OCI-LY3 (cell line): ENCODE measurements at regions not wholly inside any gene's neighbourhood (a gene's known extent, or its start where the extent isn't known, plus 50 kb on each side); places are given as distances from the start of the nearest gene placed in this dataset.
A peak's percentile ranks its signal among the peaks of the same experiment; 100 is the strongest.
"Not testable (repeated sequence)": the region's sequence is repeated elsewhere in the genome, so short reads cannot be mapped to it uniquely, and the experiment has no call there.

ENCODE experiments used
- H2AFZ ChIP-seq: fragments of 200-600, 300-600 bp; shearing (Covaris generic); 2 replicates; pipeline ENCODE4 v1.6.0; 2014; ENCODE audit warnings: antibody characterized with exemption, low read depth, low read length
- H3K27ac ChIP-seq: fragments of 200-600, 300-600 bp; sonication (generic); 2 replicates; pipeline ENCODE4 v1.5.1; 2014; ENCODE audit warnings: mild to moderate bottlenecking, low read length, moderate library complexity, mixed read lengths
- H3K27me3 ChIP-seq: fragments of 200-600, 300-600 bp; sonication (generic); 2 replicates; pipeline ENCODE4 v1.6.1; 2014; ENCODE audit warnings: low read depth, low read length, mixed read lengths
- H3K36me3 ChIP-seq: fragments of 200-600, 300-600 bp; sonication (generic); replicated peaks from 2 replicates; pipeline ENCODE3; 2014; ENCODE audit warnings: low read depth, low read length, mixed read lengths
- H3K4me1 ChIP-seq: fragments of 300-600, 200-600 bp; sonication (generic); 2 replicates; pipeline ENCODE4 v1.6.1; 2014; ENCODE audit warnings: low read length, mixed read lengths
- H3K4me2 ChIP-seq: fragments of 200-600, 300-600 bp; sonication (generic); 2 replicates; pipeline ENCODE4 v1.6.1; 2014; ENCODE audit warnings: low read length, mixed read lengths
- H3K4me3 ChIP-seq: fragments of 300-600, 200-600 bp; sonication (generic); 2 replicates; pipeline ENCODE4 v1.5.1; 2014; ENCODE audit warnings: antibody characterized with exemption, mild to moderate bottlenecking, low read length, moderate library complexity
- H3K79me2 ChIP-seq: fragments of 300-600, 200-600 bp; shearing (Covaris generic); 2 replicates; pipeline ENCODE4 v1.6.1; 2014; ENCODE audit warnings: mild to moderate bottlenecking, low read length, mixed read lengths
- H3K9ac ChIP-seq: fragments of 300-600, 200-600 bp; shearing (Covaris generic); 2 replicates; pipeline ENCODE4 v1.6.0; 2014; ENCODE audit warnings: mild to moderate bottlenecking, low read length, moderate library complexity
- H3K9me3 ChIP-seq: fragments of 200-600, 300-600 bp; shearing (Covaris generic); 2 replicates; pipeline ENCODE4 v1.6.1; 2014; ENCODE audit warnings: low read length, mixed read lengths; ENCODE audit not compliant: insufficient read depth
- H4K20me1 ChIP-seq: fragments of 200-600, 300-600 bp; sonication (generic); 2 replicates; pipeline ENCODE4 v1.6.1; 2016; ENCODE audit warnings: low read length, mixed read lengths; ENCODE audit not compliant: insufficient read depth
- CTCF ChIP-seq: fragments of 200-600, 300-600 bp; sonication (generic); IDR thresholded peaks from 2 replicates; pipeline ENCODE4 v1.5.1; 2014; ENCODE audit warnings: antibody characterized with exemption, low read length, low read depth
- EZH2phosphoT487 ChIP-seq: fragments of 200-600 bp; shearing (Covaris generic); IDR thresholded peaks from 2 replicates; pipeline ENCODE4 v1.6.1; 2018; ENCODE audit warnings: antibody characterized with exemption, mixed run types, low read depth

GRCh38 chr12:93005928-93006392 lies 76.9 kb upstream of the EEA1 start:
- no peak for TF ChIP-seq CTCF
- TF ChIP-seq EZH2phosphoT487, result no peak
- H3K36me3 ChIP-seq, result no peaks in the 10 kb centered on the region
- peaks cover 24% of the 10 kb centered on the region for H3K27me3 ChIP-seq
- no peak overlapping the region for H2AFZ ChIP-seq
- no peak overlapping the region for H3K27ac ChIP-seq
- no peak overlapping the region for H3K4me3 ChIP-seq
- no peaks in the 10 kb centered on the region for H3K9me3 ChIP-seq
- no peaks in the 10 kb centered on the region for H4K20me1 ChIP-seq
- H3K79me2 ChIP-seq, result no peaks in the 10 kb centered on the region
- peak overlapping the region; percentile 35; the same call in 1 of the 2 replicates for H3K4me2 ChIP-seq
- H3K9ac ChIP-seq, result no peak overlapping the region
- peaks cover 48% of the 10 kb centered on the region for H3K4me1 ChIP-seq

GRCh38 chr12:93006471-93007208 lies 77.5 kb upstream of the EEA1 start:
- no peaks in the 10 kb centered on the region for H3K79me2 ChIP-seq
- no peak overlapping the region for H3K9ac ChIP-seq
- peaks cover 48% of the 10 kb centered on the region for H3K4me1 ChIP-seq
- H4K20me1 ChIP-seq, result no peaks in the 10 kb centered on the region
- H3K36me3 ChIP-seq, result no peaks in the 10 kb centered on the region
- peaks cover 24% of the 10 kb centered on the region for H3K27me3 ChIP-seq
- no peak for TF ChIP-seq EZH2phosphoT487
- TF ChIP-seq CTCF, result no peak
- H3K27ac ChIP-seq, result no peak overlapping the region
- H3K4me3 ChIP-seq, result no peak overlapping the region
- H2AFZ ChIP-seq, result no peak overlapping the region
- H3K4me2 ChIP-seq, result peak overlapping the region; percentile 35
- no peaks in the 10 kb centered on the region for H3K9me3 ChIP-seq

- H3K4me3 ChIP-seq, result no peak overlapping the region
- H3K9ac ChIP-seq, result no peak overlapping the region
- H3K27me3 ChIP-seq, result peaks cover 24% of the 10 kb centered on the region
- H2AFZ ChIP-seq, result no peak overlapping the region
- peak overlapping the region; percentile 62 for H3K4me2 ChIP-seq
- no peak for TF ChIP-seq EZH2phosphoT487
- TF ChIP-seq CTCF, result no peak
- H3K9me3 ChIP-seq, result no peaks in the 10 kb centered on the region
- H4K20me1 ChIP-seq, result no peaks in the 10 kb centered on the region
- H3K27ac ChIP-seq, result no peak overlapping the region
- H3K4me1 ChIP-seq, result peaks cover 48% of the 10 kb centered on the region
- H3K79me2 ChIP-seq, result no peaks in the 10 kb centered on the region
- H3K36me3 ChIP-seq, result no peaks in the 10 kb centered on the region
Measured at GRCh38 chr12:93007544-93007943, 78.4 kb upstream of the EEA1 start.

GRCh38 chr12:93008044-93008778 lies 79.1 kb upstream of the EEA1 start:
- H3K4me1 ChIP-seq, result peaks cover 50% of the 10 kb centered on the region
- no peaks in the 10 kb centered on the region for H3K79me2 ChIP-seq
- peak overlapping the region; percentile 62 for H3K4me2 ChIP-seq
- no peak overlapping the region for H3K9ac ChIP-seq
- peak overlapping the region; percentile 14; the same call in 1 of the 2 replicates for H3K4me3 ChIP-seq
- no peak overlapping the region for H3K27ac ChIP-seq
- peaks cover 24% of the 10 kb centered on the region for H3K27me3 ChIP-seq
- H2AFZ ChIP-seq, result no peak overlapping the region
- H4K20me1 ChIP-seq, result no peaks in the 10 kb centered on the region
- TF ChIP-seq CTCF (no peak), EZH2phosphoT487 (no peak)
- no peaks in the 10 kb centered on the region for H3K36me3 ChIP-seq
- H3K9me3 ChIP-seq, result no peaks in the 10 kb centered on the region

- H3K9ac ChIP-seq, H3K36me3 ChIP-seq, H3K9me3 ChIP-seq, H3K4me3 ChIP-seq, H2AFZ ChIP-seq, H3K27ac ChIP-seq, H4K20me1 ChIP-seq, H3K79me2 ChIP-seq: not testable (repeated sequence)
- peak overlapping the region; percentile 61 for H3K4me2 ChIP-seq
- H3K4me1 ChIP-seq, result peaks cover 56% of the 10 kb centered on the region
- H3K27me3 ChIP-seq, result peaks cover 24% of the 10 kb centered on the region
Measured at GRCh38 chr12:93008880-93009279, 79.8 kb upstream of the EEA1 start.
